Brain microvascular endothelial cell (primary cell): ENCODE measurements at regions not wholly inside any gene's neighbourhood (a gene's known extent, or its start where the extent isn't known, plus 50 kb on each side); places are given as distances from the start of the nearest gene placed in this dataset.

ENCODE experiments used
- DNase-seq: peaks from one replicate; pipeline ENCODE4 v3.0.0-alpha.2; 2020
- H3K27ac ChIP-seq: fragments of 250-450 bp; sonication (Bioruptor Pico); 2 replicates; pipeline ENCODE4 v1.5.1; 2020; ENCODE audit warnings: mild to moderate bottlenecking, moderate library complexity
- H3K27me3 ChIP-seq: fragments of 250-450 bp; sonication (Bioruptor Pico); replicated peaks from 2 replicates; pipeline ENCODE4 v1.5.1; 2020; ENCODE audit warnings: mild to moderate bottlenecking
- H3K36me3 ChIP-seq: fragments of 250-450 bp; sonication (Bioruptor Pico); replicated peaks from 2 replicates; pipeline ENCODE4 v1.5.1; 2020; ENCODE audit warnings: mild to moderate bottlenecking
- H3K4me3 ChIP-seq: 2 replicates; pipeline ENCODE4 v1.5.1; 2011; ENCODE audit warnings: low read depth, mild to moderate bottlenecking, control low read depth, low read length, moderate library complexity
- in situ Hi-C: cut with HindIII; loops from 2 replicates; pipeline ENCODE4 v1.10.0; 2017; ENCODE audit warnings: low sequenced_read_pairs, low pct_ligation_motif_present
- TF ChIP-seq, protein P1 (sequence below): IDR thresholded peaks from 2 replicates; pipeline ENCODE4 v1.5.1; 2011; ENCODE audit warnings: low read depth, mild to moderate bottlenecking, moderate library complexity, low read length, control low read depth, inconsistent platforms; ENCODE audit errors: missing control alignments

DNA sequence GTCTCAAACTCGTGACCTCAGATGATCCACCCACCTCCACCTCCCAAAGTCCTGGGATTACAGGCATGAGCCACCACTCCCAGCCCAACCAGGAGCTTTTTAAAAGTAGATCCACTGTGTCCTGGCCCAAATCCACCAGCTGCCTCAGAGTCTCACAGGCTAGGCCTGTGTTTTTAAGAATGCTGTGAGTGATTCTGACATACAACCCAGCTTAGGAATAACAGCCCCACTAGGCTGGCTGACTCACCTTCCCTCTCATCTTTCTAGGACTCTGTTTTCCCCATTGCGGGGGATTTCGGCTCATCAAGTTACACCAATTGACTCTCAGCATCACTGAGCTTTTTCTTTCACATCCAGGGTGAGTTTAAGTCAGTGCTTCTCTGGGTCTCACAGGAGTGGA, 207.6 kb downstream of the SKIDA1 start:
- peak; percentile 83 for DNase-seq
- TF ChIP-seq, protein P1, sequence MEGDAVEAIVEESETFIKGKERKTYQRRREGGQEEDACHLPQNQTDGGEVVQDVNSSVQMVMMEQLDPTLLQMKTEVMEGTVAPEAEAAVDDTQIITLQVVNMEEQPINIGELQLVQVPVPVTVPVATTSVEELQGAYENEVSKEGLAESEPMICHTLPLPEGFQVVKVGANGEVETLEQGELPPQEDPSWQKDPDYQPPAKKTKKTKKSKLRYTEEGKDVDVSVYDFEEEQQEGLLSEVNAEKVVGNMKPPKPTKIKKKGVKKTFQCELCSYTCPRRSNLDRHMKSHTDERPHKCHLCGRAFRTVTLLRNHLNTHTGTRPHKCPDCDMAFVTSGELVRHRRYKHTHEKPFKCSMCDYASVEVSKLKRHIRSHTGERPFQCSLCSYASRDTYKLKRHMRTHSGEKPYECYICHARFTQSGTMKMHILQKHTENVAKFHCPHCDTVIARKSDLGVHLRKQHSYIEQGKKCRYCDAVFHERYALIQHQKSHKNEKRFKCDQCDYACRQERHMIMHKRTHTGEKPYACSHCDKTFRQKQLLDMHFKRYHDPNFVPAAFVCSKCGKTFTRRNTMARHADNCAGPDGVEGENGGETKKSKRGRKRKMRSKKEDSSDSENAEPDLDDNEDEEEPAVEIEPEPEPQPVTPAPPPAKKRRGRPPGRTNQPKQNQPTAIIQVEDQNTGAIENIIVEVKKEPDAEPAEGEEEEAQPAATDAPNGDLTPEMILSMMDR, result no peak
- no peaks in the 10 kb centered on the region for H3K36me3 ChIP-seq
- in situ Hi-C loops, result no loop called here
- peak overlapping the region; percentile 35 for H3K27ac ChIP-seq
- H3K4me3 ChIP-seq, result no peak overlapping the region
- no peaks in the 10 kb centered on the region for H3K27me3 ChIP-seq

DNA sequence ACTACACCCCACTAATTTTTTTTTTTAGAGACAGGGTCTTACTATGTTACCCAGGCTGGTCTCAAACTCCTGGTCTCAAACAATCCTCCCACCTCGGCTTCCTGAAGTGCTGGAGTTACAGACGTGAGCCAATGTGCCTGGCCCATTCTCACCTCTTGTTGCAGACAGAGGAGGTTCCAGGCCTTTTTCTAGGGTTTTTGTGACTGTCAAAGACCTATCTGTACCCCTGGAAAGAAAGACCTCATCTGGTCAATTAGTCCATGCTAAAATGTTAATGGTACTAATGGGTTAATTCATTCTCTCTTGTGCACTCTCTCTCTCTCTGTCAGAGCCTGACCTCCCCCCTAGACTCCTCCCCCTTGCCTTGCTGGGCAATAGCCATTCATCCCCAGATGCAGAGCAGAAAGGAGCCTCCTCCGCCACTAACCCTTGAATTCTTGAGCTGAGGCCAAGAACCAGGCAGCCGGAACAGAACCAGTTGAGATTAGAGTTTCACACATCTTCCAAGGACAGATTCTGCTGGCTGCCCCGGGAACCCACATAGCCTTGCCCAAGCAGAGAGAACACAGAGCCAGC, 209.7 kb downstream of the SKIDA1 start:
- Histone ChIP-seq H3K36me3 (no peaks in the 10 kb centered on the region), H3K27me3 (no peaks in the 10 kb centered on the region), H3K27ac (peak overlapping the region; percentile 48), H3K4me3 (no peak overlapping the region)
- TF ChIP-seq, protein P1, result no peak
- DNase-seq, result peak; percentile 91
- in situ Hi-C loops, result no loop called here

DNA sequence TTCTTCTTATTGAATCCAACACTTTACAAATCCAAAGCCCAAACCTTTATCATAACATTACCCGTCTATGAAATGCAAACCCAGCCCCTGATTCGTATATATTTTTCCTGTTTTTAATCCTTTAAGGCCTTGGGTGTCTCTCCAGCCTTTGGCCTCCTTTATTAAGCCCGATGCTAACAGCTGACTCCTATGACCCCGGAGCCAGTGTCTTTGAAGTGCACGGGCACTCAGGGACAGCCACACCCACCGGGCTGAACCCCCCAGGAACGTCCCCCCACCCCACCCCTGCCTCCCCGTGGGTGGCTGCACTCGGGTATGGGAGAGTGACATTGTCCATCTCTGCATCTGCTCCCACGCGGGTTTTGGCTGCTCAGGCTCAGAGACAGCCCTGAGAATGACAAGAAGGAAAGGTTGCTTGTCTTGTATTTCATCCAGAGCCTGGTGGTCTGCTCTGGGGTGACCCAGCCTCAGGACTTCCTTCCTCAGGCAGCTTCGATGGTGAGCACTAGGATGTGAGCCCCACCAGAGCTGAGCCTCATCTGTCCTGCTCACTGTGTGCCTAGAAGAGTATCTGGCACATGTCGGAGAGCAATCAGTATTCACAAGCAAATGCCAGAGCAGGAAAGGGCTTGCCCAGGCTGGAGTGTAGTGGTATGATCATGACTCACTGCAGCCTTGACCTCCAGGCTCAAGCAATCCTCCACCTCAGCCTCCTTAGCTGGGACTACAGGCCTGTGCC, 210.4 kb downstream of the SKIDA1 start:
- TF ChIP-seq, protein P1, result no peak
- Histone ChIP-seq H3K36me3 (no peaks in the 10 kb centered on the region), H3K27ac (peak overlapping the region; percentile 48), H3K27me3 (no peaks in the 10 kb centered on the region), H3K4me3 (no peak overlapping the region)
- DNase-seq, result peak; percentile 60
- in situ Hi-C loops, result no loop called here

DNA sequence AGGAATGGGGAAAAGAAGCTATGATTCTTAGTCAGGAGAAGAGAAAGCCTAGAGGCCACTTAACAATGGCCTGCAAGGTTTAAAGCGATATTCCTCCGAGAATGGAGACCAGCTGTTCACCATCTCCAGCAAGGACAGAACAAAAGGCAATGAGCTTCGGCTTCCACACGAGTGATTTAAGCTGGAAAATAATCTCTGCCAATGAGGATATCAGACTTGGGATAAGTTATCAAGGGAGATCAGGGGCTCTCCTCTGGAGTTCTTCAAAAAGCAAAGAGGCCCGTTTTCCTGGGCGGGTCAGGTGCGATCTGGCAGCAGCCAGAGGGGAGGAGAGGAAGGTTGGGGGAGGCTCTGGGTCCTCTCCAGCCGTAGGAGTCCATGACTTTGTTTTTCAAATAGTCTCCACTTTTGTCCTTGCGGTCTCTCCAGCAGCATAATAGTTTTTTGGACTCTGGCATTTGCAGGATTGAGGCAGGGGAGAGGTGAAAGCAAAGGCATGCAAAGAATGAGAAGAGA, 211.3 kb downstream of the SKIDA1 start:
- H3K27ac ChIP-seq, result no peak overlapping the region
- TF ChIP-seq, protein P1, result no peak

DNA sequence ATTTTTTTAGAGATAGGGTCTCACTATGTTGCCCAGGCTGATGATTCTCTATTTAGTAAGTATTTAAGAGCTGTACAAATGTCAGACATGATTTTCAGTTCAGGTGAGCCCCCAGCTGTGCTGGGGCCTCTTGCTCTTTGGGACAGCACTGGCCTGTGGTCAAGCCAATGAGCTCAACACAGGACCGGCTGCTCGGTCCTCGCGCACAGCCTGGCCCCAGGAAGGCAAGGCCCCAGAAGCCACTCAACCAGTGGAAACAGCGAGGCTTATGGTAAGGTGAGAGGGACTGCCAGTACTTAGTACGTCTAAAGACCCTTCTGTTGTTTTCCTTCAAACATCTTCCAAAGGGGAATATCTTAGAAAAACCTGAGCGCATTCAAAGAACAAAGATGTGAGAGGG, 211.8 kb downstream of the SKIDA1 start:
- H3K36me3 ChIP-seq, result no peaks in the 10 kb centered on the region
- H3K27ac ChIP-seq, result no peak overlapping the region
- TF ChIP-seq, protein P1, result no peak
- H3K4me3 ChIP-seq, result no peak overlapping the region
- in situ Hi-C loops, result no loop called here
- no peak for DNase-seq
- no peaks in the 10 kb centered on the region for H3K27me3 ChIP-seq

More for the DNA sequence above, 211.3 kb downstream of the SKIDA1 start:
- no peak for DNase-seq
- Histone ChIP-seq H3K4me3 (no peak overlapping the region), H3K36me3 (no peaks in the 10 kb centered on the region), H3K27me3 (no peaks in the 10 kb centered on the region)
- in situ Hi-C loops, result no loop called here
